ENCODE measurements at regions not wholly inside any gene's neighbourhood (a gene's known extent, or its start where the extent isn't known, plus 50 kb on each side); places are given as distances from the start of the nearest gene placed in this dataset.

GRCh38 chrX:112266136-112266535 is 183.6 kb upstream of the TRPC5 start:
- Mint-ChIP-seq H3K27me3 (ENCODE audit: insufficient read depth, low read depth, poor library complexity) (peaks cover 1% of the 10 kb centered on the region), H3K36me3 (ENCODE audit: low read depth) (no peaks in the 10 kb centered on the region), H3K4me1 (no peaks in the 10 kb centered on the region), H3K27ac (no peak overlapping the region), H3K4me3 (no peak overlapping the region), H3K9me3 (no peaks in the 10 kb centered on the region)
- H3K4me3 ChIP-seq = no peak overlapping the region
- no peaks in the 10 kb centered on the region for H3K79me2 ChIP-seq (replicated peaks; ENCODE audit: insufficient read depth)
- H3K9me2 ChIP-seq (ENCODE audit: insufficient read depth) = no peaks in the 10 kb centered on the region
- TF ChIP-seq EZH2 (IDR thresholded peaks at IDR 0.05; ENCODE audit: low read depth, unreplicated experiment) = no peak
- TF ChIP-seq ZNF114 (CRISPR knock-in tag; IDR thresholded peaks at IDR 0.05) = no peak
- TF ChIP-seq POLR2AphosphoS5 (IDR thresholded peaks at IDR 0.05; ENCODE audit: low read depth) = no peak
- TF ChIP-seq CTCF (conservative IDR thresholded peaks at IDR 0.05; ENCODE audit: low read depth in 2 of 2) = no peak
- TF ChIP-seq CREB1 (CRISPR knock-in tag; IDR thresholded peaks at IDR 0.05; ENCODE audit: low read depth) = no peak
- H3K27me3 ChIP-seq (ENCODE audit: insufficient read depth) = no peaks in the 10 kb centered on the region
- H3K4me1 ChIP-seq (ENCODE audit: insufficient read depth) = no peaks in the 10 kb centered on the region
- H3K27ac ChIP-seq (ENCODE audit: low read depth) = no peak overlapping the region
- no peak overlapping the region for H2AFZ ChIP-seq
- no peaks in the 10 kb centered on the region for H3K36me3 ChIP-seq (ENCODE audit: insufficient read depth)
- no peak for DNase-seq (ENCODE audit: low spot score)
- H3F3A ChIP-seq (replicated peaks; ENCODE audit: low read depth) = no peaks in the 10 kb centered on the region
- H3K4me2 ChIP-seq = no peak overlapping the region
- no peaks in the 10 kb centered on the region for H4K20me1 ChIP-seq (replicated peaks; ENCODE audit: insufficient read depth)
- no peak for ATAC-seq

GRCh38 chrX:112259375-112259774 is 176.8 kb upstream of the TRPC5 start:
- ATAC-seq (no peak), DNase-seq (ENCODE audit: low spot score) (no peak)
- H3K27me3 ChIP-seq (ENCODE audit: insufficient read depth) = no peaks in the 10 kb centered on the region
- TF ChIP-seq ZNF114 (CRISPR knock-in tag; IDR thresholded peaks at IDR 0.05) = no peak
- TF ChIP-seq JUNB (IDR thresholded peaks at IDR 0.05; ENCODE audit: unreplicated experiment) = no peak
- TF ChIP-seq CTCF (conservative IDR thresholded peaks at IDR 0.05; ENCODE audit: low read depth in 2 of 2) = no peak
- TF ChIP-seq POLR2AphosphoS5 (IDR thresholded peaks at IDR 0.05; ENCODE audit: low read depth) = no peak
- no peak for TF ChIP-seq EZH2phosphoT487 (IDR thresholded peaks at IDR 0.05; ENCODE audit: unreplicated experiment)
- H2AFZ ChIP-seq = no peak overlapping the region
- H3K27me3 Mint-ChIP-seq (ENCODE audit: insufficient read depth, low read depth, poor library complexity) = peaks cover 2% of the 10 kb centered on the region
- H3K9me3 Mint-ChIP-seq = no peaks in the 10 kb centered on the region
- H3K9me2 ChIP-seq (ENCODE audit: insufficient read depth) = no peaks in the 10 kb centered on the region
- H3F3A ChIP-seq (replicated peaks; ENCODE audit: low read depth) = no peaks in the 10 kb centered on the region
- H3K4me3 ChIP-seq = no peak overlapping the region
- no peaks in the 10 kb centered on the region for H4K20me1 ChIP-seq (replicated peaks; ENCODE audit: insufficient read depth)
- no peak overlapping the region for H3K27ac ChIP-seq (ENCODE audit: low read depth)
- H3K4me1 Mint-ChIP-seq = no peaks in the 10 kb centered on the region
- no peak overlapping the region for H3K4me2 ChIP-seq
- no peaks in the 10 kb centered on the region for H3K36me3 Mint-ChIP-seq (ENCODE audit: low read depth)
- H3K4me1 ChIP-seq (ENCODE audit: insufficient read depth) = no peaks in the 10 kb centered on the region
- H3K36me3 ChIP-seq (ENCODE audit: insufficient read depth) = no peaks in the 10 kb centered on the region
- no peaks in the 10 kb centered on the region for H3K79me2 ChIP-seq (replicated peaks; ENCODE audit: insufficient read depth)
- no peak overlapping the region for H3K27ac Mint-ChIP-seq
- no peak overlapping the region for H3K4me3 Mint-ChIP-seq
